Mucosa of descending colon (tissue), 3 donors: ENCODE measurements at regions not wholly inside any gene's neighbourhood (a gene's known extent, or its start where the extent isn't known, plus 50 kb on each side); places are given as distances from the start of the nearest gene placed in this dataset.
A peak's percentile ranks its signal among the peaks of the same experiment; 100 is the strongest.

ENCODE experiments used
- ATAC-seq: fragments of 200-7000 bp; cut with Tn5 transposase; one replicate; pipeline ENCODE4 v1.9.1; 2020; ENCODE audit warnings: mild to moderate bottlenecking, moderate library complexity
- DNase-seq, 3 donors: peaks; one replicate each; pipeline ENCODE4 v3.0.0-alpha.2; 2020
- H3K36me3 ChIP-seq: fragments of 200-600 bp; one replicate; pipeline ENCODE4 v1.8.0; 2021; ENCODE audit warnings: low read depth, mild to moderate bottlenecking
- H3K4me1 ChIP-seq: fragments of 200-600 bp; one replicate; pipeline ENCODE4 v1.8.0; 2021; ENCODE audit warnings: low read depth, mild to moderate bottlenecking
- H3K4me3 ChIP-seq: fragments of 200-600 bp; one replicate; pipeline ENCODE4 v1.8.0; 2021; ENCODE audit warnings: mild to moderate bottlenecking
- H3K9me3 ChIP-seq: fragments of 200-600 bp; one replicate; pipeline ENCODE4 v1.8.0; 2021; ENCODE audit warnings: mild to moderate bottlenecking
- intact Hi-C, 2 donors: fragments of 100-400 bp; cut with DNase I in 1 of 2; cut with micrococcal nuclease in 1 of 2; formaldehyde crosslinking; loops; one replicate each; pipeline versions ENCODE4 v1.11.0 to v1.11.1; 2022; cut with DNase I, micrococcal nuclease
- TF ChIP-seq, protein P1 (sequence below): fragments of 200-600 bp; IDR thresholded peaks from one replicate; pipeline ENCODE4 v1.8.0; 2022; ENCODE audit warnings: antibody characterized with exemption, mild to moderate bottlenecking
- donor health status: DM: no; HTN: no; CAD: no; lungs with moderate emphysema.
- donor health status: DM: no; HTN: no; CAD: no.
- donor health status: DM: no; HTN: yes; CAD: no.

DNA sequence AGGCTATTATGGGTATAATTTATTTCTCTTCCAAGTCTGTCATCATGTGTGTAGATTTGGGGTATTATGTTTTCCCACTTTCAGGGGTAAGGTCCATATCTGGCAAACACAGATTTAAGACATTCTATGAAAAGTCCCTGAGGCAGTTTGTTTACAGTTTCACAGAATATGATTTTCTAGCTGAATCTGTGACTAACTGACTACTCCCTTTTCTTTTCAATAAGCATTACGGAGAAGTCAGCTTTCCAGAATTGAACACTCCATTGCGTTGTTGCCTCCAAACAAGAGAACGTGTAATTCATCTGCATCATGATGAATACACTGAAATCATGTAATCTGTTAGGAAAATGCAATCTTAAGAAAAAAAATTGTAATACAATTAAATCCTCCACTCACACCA is 226.7 kb upstream of the SFRP2 start:
- Histone ChIP-seq H3K4me3 (no peak overlapping the region), H3K9me3 (no peaks in the 10 kb centered on the region), H3K36me3 (no peaks in the 10 kb centered on the region), H3K4me1 (no peaks in the 10 kb centered on the region)
- DNase-seq (no peak), ATAC-seq (no peak)
- intact Hi-C loops, result no loop called here
- TF ChIP-seq, protein P1, sequence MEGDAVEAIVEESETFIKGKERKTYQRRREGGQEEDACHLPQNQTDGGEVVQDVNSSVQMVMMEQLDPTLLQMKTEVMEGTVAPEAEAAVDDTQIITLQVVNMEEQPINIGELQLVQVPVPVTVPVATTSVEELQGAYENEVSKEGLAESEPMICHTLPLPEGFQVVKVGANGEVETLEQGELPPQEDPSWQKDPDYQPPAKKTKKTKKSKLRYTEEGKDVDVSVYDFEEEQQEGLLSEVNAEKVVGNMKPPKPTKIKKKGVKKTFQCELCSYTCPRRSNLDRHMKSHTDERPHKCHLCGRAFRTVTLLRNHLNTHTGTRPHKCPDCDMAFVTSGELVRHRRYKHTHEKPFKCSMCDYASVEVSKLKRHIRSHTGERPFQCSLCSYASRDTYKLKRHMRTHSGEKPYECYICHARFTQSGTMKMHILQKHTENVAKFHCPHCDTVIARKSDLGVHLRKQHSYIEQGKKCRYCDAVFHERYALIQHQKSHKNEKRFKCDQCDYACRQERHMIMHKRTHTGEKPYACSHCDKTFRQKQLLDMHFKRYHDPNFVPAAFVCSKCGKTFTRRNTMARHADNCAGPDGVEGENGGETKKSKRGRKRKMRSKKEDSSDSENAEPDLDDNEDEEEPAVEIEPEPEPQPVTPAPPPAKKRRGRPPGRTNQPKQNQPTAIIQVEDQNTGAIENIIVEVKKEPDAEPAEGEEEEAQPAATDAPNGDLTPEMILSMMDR, result no peak

DNA sequence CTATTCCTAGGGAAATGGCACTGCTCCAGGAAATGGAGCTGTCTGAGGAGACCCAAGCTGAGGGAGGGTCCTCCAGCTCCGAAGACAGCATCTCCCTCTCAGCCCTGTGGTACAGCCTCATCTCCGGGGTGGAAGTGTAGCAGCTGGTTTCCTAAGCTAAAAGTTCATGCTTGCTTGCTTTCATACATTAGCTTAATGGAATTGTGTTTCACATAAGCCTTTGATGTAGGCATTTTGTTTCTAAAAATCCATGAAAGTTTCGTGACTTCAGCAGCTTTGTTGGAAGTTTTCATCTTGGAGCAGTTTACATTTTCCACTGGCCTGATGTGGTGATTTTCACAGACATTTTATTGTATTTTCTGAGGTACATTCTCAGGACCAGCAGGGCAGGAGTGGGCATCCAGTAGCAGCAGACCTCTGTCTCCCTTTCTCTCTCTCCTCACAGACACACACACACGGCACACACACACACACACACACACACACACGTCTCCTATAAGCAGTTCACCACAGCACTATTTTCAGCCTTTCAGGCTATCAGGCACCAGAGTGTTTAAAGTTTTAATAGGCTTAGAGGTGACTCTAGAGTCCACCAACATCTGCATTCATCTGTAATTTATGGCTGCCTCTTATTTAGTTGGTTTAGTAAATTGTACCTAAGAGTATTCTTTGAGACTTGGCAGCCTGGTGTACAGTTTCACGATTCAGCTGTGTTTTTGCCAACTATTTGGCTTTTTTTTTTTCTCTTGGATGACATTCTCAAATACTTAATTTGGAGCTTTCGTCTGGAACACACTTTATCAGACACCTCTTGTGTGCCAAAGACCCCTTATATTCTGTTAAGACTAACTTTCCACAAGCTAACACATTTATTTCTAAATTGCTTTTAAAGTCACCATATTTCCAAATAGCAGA is 225.8 kb upstream of the SFRP2 start:
- no peaks in the 10 kb centered on the region for H3K4me1 ChIP-seq
- TF ChIP-seq, protein P1, result no peak
- H3K9me3 ChIP-seq, result no peaks in the 10 kb centered on the region
- no peak for ATAC-seq
- no peak for DNase-seq
- no peaks in the 10 kb centered on the region for H3K36me3 ChIP-seq
- H3K4me3 ChIP-seq, result no peak overlapping the region
- intact Hi-C loops, result no loop called here

DNA sequence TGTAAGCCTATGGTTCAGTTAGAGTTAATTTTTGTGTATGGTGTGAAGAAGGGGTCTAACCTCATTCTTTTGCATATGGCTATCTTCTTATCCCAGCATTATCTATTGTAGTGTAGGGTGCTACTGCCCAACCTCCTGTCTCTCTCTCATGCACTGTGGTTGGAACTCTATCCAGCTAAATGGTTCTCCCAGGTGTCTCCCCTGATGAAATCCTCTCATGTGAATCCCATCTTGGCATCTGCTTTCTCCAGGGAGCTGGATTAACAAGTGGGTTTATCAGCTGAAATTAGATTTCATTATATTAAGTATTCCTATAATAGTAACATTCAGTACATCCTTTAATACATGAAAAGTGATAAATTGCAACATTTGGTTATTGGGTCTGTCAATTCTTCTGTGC is 224.7 kb upstream of the SFRP2 start:
- no peak overlapping the region for H3K4me3 ChIP-seq
- H3K36me3 ChIP-seq, result no peaks in the 10 kb centered on the region
- DNase-seq, result no peak
- no peak for ATAC-seq
- TF ChIP-seq, protein P1, result no peak
- H3K9me3 ChIP-seq, result no peaks in the 10 kb centered on the region
- no peaks in the 10 kb centered on the region for H3K4me1 ChIP-seq
- intact Hi-C loops, result no loop called here

DNA sequence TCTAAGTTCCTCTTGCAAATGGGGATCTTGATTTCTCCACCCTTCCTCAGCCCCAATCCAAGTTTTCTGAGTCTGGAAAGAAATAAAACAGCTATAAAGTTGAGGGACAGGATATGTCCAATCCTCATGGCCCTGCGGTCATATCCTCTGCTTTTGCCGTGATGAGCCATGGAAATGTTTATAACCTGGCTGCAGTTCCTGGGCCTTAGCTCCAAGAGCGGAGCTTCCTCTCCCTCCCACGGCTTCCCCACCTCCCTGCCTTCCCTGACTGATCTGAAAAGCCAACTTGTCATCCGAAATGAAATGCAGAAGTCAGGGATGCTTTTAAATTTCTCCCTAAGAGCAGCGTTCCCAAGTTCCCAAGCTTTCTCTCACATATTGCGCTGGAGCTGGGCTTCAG is 221.5 kb upstream of the SFRP2 start:
- Histone ChIP-seq H3K36me3 (no peaks in the 10 kb centered on the region), H3K4me1 (no peaks in the 10 kb centered on the region), H3K9me3 (no peaks in the 10 kb centered on the region), H3K4me3 (no peak overlapping the region)
- peak in 1 of 3 donors; percentile 7 for DNase-seq
- TF ChIP-seq, protein P1, result no peak
- intact Hi-C loops, result no loop called here
- peak; percentile 29 for ATAC-seq

DNA sequence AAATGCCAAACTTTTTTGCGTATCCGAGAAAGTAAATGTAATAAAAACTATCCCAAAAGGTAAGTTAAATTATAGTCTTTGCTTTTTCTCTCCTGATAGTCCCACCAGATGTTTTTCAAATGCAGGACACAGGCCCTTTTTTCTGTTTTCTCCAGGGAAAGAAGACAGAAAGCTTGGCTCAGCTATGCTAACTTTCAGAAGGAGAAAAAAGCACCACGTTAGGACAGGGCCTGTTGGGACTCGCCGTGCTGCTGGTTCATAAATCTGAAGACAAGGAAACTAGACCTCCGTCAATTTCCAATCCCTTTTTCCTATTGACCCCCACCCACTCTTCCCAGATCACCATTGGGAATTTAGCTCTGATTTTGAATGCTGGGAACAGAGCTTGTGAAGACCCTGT is 220.9 kb upstream of the SFRP2 start:
- Histone ChIP-seq H3K36me3 (no peaks in the 10 kb centered on the region), H3K9me3 (no peaks in the 10 kb centered on the region), H3K4me3 (no peak overlapping the region), H3K4me1 (no peaks in the 10 kb centered on the region)
- intact Hi-C loops, result no loop called here
- ATAC-seq (no peak), DNase-seq (no peak)
- TF ChIP-seq, protein P1, result no peak
